ENCODE measurements at regions not wholly inside any gene's neighbourhood (a gene's known extent, or its start where the extent isn't known, plus 50 kb on each side); places are given as distances from the start of the nearest gene placed in this dataset.

- TF ChIP-seq POLR2A (IDR thresholded peaks at IDR 0.05) (no peak), CTCF (IDR thresholded peaks at IDR 0.05) (no peak)
These were observed 411.8 kb downstream of the KCTD12 start for GRCh38 chr13:76474356-76474755.

All from Peyer's patch (tissue), 4 donors.